Fibroblast of skin of scalp (primary cell): ENCODE measurements at regions not wholly inside any gene's neighbourhood (a gene's known extent, or its start where the extent isn't known, plus 50 kb on each side); places are given as distances from the start of the nearest gene placed in this dataset.
A peak's percentile ranks its signal among the peaks of the same experiment; 100 is the strongest.

Experiments used
- DNase-seq: peaks from one replicate; pipeline ENCODE4 v3.0.0-alpha.2; 2013

DNA sequence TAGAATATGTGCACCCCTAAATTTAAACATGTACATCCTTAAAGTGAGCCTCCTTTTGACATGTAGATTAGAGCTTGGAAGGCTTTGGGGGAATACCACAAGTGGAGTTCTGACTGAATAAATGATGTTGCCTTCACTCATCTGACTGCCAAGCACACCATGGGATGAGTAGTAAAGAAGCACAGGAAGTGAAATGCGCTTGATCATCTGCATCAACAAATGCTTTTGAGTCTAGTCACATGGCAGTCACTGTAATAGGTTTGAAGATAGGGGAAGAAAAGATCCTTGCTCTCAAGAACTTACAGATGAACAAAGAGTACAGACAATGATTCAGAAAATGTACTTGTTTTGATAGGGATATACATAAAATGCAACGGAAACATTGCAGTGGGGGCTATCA is 62.0 kb upstream of the STARD4 start:
- DNase-seq = peak; percentile 14

DNA sequence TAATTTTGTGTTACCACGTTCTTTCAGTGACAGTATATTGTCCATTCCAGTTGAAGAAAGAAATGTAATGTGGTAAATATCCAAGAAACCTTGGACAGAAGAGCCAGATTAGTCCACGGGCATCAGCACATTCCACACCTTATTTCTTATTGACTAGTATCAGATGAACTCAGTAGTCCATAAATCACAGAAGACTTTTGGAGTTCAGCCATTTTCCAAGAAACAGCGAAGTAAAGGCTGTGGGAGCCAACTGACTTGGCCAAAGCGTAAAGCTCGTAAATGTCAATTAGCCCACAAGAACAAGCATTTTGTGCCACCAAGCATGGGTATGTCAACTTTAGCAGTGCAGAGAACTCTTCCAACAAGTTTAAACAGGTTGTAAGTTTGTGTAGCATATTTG is 60.2 kb upstream of the STARD4 start:
- DNase-seq = no peak

DNA sequence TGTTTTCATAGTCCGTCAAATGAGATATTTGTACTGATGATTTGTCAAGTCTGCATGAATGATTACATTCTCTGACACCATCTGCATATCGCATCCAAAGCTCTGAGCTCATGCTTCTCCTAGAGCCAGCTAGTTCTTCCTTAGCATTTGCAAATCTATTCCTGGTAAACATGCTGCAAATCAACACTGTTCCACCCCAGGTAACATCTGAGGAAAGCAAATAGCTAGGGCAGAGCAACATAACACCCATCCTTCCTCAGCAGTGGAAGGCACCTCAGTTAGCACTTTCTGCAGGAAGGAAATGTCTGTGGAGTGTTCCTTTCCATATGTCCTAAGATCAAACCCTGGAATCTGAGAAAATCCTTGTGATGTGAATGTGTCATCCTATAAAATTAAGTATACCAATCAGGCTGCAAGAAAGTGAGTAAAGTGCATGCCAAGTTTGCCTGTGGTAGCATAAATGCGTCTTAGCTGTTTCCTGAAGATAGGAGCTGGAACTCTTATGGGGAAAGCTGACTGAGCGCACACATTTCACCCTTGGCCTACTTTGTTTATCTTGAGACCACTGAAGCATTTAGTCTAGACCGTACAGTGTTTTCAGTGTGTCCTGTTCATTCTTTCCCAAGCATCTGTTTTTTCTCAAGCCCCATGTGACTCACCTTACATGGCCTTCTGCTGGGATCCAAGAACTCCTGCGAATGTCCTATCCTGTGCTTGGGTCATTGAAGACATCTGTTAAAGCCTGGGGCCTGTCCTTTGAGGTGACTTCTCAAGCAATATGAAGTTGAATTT is 50.9 kb upstream of the STARD4 start:
- DNase-seq = peak; percentile 31

DNA sequence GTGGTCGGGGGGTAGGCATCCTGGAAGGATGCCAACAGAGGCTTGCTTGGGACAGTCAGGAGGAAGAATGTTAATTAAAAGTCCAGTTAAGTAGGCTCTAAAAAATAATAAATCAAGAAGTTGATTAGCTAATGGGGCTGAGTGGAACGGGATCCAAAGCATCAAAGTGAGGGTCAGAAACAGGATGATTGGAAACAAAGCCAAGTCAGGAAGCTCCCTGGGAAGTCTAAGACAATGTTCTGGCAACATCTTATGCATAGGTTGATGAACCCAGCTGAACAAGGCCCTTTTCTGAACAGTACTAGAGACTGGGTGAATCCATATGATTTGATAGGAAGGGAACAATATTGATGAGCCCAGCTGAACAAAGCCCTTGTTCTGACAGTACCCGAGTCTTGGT is 50.2 kb upstream of the STARD4 start:
- no peak for DNase-seq
